Activated T-cell treated with anti-CD3 and anti-CD28 coated beads for 1 hour (primary cell): ENCODE measurements at regions not wholly inside any gene's neighbourhood (a gene's known extent, or its start where the extent isn't known, plus 50 kb on each side); places are given as distances from the start of the nearest gene placed in this dataset.
"Not testable (repeated sequence)": the region's sequence is repeated elsewhere in the genome, so short reads cannot be mapped to it uniquely, and the experiment has no call there.

Source experiments
- DNase-seq: peaks from one replicate; pipeline ENCODE4 v3.0.0-alpha.2; 2020; ENCODE audit warnings: low read depth

- DNase-seq, result not testable (repeated sequence)
These were observed 199.4 kb downstream of the BCR start for GRCh38 chr22:23379540-23380229.

GRCh38 chr22:23377767-23378166, 197.5 kb downstream of the BCR start:
- DNase-seq, result no peak

GRCh38 chr22:23376256-23376655, 195.9 kb downstream of the BCR start:
- DNase-seq, result no peak

- no peak for DNase-seq
These were observed 194.9 kb downstream of the BCR start for GRCh38 chr22:23375031-23375827.

GRCh38 chr22:23373601-23374000, 193.3 kb downstream of the BCR start:
- no peak for DNase-seq

GRCh38 chr22:23370251-23370650, 189.9 kb downstream of the BCR start:
- no peak for DNase-seq

- no peak for DNase-seq
These were observed 188.9 kb downstream of the BCR start for GRCh38 chr22:23369054-23369685.
